BE2C (cell line): ENCODE measurements at regions not wholly inside any gene's neighbourhood (a gene's known extent, or its start where the extent isn't known, plus 50 kb on each side); places are given as distances from the start of the nearest gene placed in this dataset.

ENCODE experiments used
- DNase-seq: peaks from one replicate; pipeline ENCODE4 v3.0.0-alpha.2; 2020
- H3K27me3 ChIP-seq: fragments of 250-450 bp; sonication (Bioruptor Pico); 2 replicates; pipeline ENCODE4 v1.5.1; 2020; ENCODE audit warnings: mild to moderate bottlenecking
- H3K36me3 ChIP-seq: fragments of 250-450 bp; sonication (Bioruptor Pico); 2 replicates; pipeline ENCODE4 v1.5.1; 2020; ENCODE audit warnings: mild to moderate bottlenecking
- H3K4me1 ChIP-seq: fragments of 250-450 bp; sonication (Bioruptor Pico); 2 replicates; pipeline ENCODE4 v1.5.1; 2020
- H3K4me3 ChIP-seq: 2 replicates; pipeline ENCODE4 v1.5.1; 2011; ENCODE audit warnings: low read depth, low read length
- H3K9me3 ChIP-seq: fragments of 250-450 bp; sonication (Bioruptor Pico); 2 replicates; pipeline ENCODE4 v1.5.1; 2020
- TF ChIP-seq, protein P1 (sequence below): IDR thresholded peaks from 2 replicates; pipeline ENCODE4 v1.5.1; 2012; ENCODE audit warnings: mild to moderate bottlenecking, low read depth, low read length

DNA sequence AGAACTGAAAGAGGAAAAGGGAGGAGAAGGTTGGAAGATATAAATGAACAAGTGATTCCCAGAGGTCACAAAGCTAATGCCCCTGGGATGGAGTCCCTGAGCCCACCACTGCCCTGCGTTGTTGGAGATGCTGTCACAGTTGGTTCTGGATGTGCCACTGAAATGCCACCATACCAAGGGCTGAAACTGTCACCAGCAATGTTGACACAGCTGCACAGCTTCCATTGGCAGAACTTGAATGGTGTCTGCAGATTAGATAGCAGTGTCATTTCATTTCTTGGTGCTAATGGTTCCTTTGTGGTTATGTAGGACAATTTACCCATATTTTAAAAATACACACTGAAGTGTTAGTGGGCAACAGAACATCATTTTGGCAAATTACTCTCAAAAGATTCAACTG lies 120.7 kb downstream of the TBXT start:
- DNase-seq = no peak
- no peaks in the 10 kb centered on the region for H3K9me3 ChIP-seq
- H3K36me3 ChIP-seq = no peaks in the 10 kb centered on the region
- no peaks in the 10 kb centered on the region for H3K27me3 ChIP-seq
- no peaks in the 10 kb centered on the region for H3K4me1 ChIP-seq
- H3K4me3 ChIP-seq = no peak overlapping the region
- TF ChIP-seq, protein P1, sequence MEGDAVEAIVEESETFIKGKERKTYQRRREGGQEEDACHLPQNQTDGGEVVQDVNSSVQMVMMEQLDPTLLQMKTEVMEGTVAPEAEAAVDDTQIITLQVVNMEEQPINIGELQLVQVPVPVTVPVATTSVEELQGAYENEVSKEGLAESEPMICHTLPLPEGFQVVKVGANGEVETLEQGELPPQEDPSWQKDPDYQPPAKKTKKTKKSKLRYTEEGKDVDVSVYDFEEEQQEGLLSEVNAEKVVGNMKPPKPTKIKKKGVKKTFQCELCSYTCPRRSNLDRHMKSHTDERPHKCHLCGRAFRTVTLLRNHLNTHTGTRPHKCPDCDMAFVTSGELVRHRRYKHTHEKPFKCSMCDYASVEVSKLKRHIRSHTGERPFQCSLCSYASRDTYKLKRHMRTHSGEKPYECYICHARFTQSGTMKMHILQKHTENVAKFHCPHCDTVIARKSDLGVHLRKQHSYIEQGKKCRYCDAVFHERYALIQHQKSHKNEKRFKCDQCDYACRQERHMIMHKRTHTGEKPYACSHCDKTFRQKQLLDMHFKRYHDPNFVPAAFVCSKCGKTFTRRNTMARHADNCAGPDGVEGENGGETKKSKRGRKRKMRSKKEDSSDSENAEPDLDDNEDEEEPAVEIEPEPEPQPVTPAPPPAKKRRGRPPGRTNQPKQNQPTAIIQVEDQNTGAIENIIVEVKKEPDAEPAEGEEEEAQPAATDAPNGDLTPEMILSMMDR = no peak

DNA sequence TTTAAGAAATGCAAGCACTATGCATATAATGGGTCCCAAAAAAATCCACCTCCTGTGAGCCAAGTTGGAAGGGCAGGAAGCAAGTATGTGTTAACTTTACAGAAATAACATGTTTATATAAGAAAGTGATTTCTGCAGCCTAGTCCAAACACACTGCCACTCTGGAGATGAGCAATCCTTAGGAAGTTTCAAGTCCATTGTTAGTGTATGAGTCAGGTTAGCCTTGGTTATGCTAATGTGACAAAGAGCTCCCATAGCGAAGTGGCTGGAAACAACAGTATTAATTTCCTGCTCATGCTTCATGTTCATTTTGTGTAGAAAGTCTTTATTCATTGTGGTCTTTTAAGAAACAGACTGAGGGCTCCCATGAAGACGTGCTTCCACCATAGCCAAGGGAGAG lies 121.4 kb downstream of the TBXT start:
- Histone ChIP-seq H3K36me3 (no peaks in the 10 kb centered on the region), H3K4me1 (no peaks in the 10 kb centered on the region), H3K27me3 (no peaks in the 10 kb centered on the region), H3K4me3 (no peak overlapping the region), H3K9me3 (no peaks in the 10 kb centered on the region)
- TF ChIP-seq, protein P1 = no peak
- DNase-seq = no peak

DNA sequence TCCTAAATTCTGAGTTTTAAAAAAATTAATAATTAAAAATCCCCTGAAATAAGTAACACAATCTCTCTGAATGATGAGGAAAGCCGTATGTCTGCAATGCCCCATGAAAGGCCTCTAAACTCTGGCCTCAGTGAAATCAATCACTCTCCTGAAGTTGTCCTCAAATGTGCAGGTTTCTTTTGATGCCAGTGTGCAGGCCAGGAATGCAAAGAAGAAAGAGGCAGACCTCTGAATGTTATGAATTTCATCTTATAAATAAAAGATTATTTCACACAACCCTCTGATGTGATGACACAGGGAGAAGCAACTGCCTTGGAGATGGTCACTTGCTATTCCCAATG lies 121.8 kb downstream of the TBXT start:
- no peaks in the 10 kb centered on the region for H3K9me3 ChIP-seq
- no peak for DNase-seq
- H3K27me3 ChIP-seq = no peaks in the 10 kb centered on the region
- TF ChIP-seq, protein P1 = no peak
- no peaks in the 10 kb centered on the region for H3K4me1 ChIP-seq
- no peaks in the 10 kb centered on the region for H3K36me3 ChIP-seq
- H3K4me3 ChIP-seq = no peak overlapping the region

DNA sequence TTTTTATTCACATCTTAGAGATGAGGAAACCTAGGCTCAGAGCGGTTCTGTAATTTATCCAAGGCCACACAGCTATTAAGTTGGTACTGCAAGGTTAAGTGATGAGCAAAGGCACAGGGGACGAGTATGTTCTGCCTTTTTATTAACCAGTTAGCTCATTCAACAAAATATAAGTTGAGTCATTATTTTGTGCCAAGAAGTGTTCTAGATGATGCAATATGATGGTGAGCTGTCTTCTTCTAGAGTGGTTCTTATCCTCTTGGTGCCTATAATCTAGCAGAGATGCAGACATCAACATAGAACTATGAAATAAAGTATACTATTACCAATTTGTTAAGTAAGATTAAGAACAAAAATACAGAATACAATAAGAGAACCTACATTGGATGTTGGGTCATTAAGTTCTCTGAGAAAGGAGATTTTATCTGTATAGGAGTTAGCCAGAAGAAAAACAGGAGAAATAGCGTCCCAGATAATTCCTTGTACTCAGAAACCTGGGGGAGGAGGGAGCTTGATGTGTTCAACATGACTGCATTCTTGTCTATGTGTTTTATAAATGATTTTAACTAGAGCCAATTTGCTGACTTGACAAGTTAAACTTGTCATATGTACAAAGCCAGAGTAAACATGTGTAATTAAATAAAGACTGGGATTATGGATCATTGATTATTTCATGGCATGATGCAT lies 122.3 kb downstream of the TBXT start:
- Histone ChIP-seq H3K36me3 (no peaks in the 10 kb centered on the region), H3K9me3 (no peaks in the 10 kb centered on the region), H3K27me3 (no peaks in the 10 kb centered on the region), H3K4me3 (no peak overlapping the region), H3K4me1 (no peaks in the 10 kb centered on the region)
- TF ChIP-seq, protein P1 = no peak
- DNase-seq = no peak

DNA sequence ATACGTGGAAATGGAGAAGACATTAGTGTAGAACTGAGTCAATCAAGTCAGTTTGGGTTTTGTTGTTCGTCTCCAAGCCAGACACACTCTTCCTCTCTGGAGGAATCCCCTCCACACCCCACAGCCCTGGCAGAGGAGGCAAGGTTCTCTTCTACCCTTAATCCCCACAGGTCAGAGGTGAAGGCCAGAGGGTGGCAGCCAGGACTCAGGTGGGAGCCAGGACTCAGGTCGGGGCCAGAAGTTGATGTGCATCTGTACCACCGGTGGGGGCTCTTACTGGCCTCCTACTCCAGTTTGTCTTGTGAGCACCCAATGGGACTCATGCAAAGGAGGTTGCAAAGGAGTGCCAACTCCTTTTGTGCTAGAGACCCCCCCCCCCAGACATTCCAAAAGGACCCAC lies 126.4 kb downstream of the TBXT start:
- DNase-seq = no peak
- no peak overlapping the region for H3K4me3 ChIP-seq
- no peaks in the 10 kb centered on the region for H3K9me3 ChIP-seq
- H3K27me3 ChIP-seq = no peaks in the 10 kb centered on the region
- no peaks in the 10 kb centered on the region for H3K36me3 ChIP-seq
- TF ChIP-seq, protein P1 = no peak
- H3K4me1 ChIP-seq = no peaks in the 10 kb centered on the region

DNA sequence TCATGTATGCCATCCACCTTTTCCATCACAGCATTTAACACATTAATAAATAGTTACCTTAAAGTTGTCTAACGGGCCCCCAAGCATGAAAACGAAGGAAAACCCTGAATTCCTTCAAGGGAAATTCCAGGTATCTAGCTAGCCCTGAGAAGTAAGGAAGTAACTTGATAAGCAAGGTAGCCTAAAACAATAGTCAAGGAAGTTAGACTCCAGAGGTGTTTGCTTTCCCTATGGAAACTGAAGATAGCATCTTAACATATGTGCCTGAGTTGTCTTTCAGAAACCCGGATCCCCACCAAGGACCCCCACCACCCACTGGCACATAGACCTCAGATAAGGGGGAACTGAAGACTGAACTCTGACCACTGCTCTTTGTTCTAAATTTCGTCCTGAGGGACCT lies 127.4 kb downstream of the TBXT start:
- DNase-seq = no peak
- no peaks in the 10 kb centered on the region for H3K4me1 ChIP-seq
- no peaks in the 10 kb centered on the region for H3K36me3 ChIP-seq
- H3K4me3 ChIP-seq = no peak overlapping the region
- no peaks in the 10 kb centered on the region for H3K27me3 ChIP-seq
- H3K9me3 ChIP-seq = no peaks in the 10 kb centered on the region; the same call in 1 of the 2 replicates
- TF ChIP-seq, protein P1 = no peak
